ENCODE measurements at regions not wholly inside any gene's neighbourhood (a gene's known extent, or its start where the extent isn't known, plus 50 kb on each side); places are given as distances from the start of the nearest gene placed in this dataset.

DNA sequence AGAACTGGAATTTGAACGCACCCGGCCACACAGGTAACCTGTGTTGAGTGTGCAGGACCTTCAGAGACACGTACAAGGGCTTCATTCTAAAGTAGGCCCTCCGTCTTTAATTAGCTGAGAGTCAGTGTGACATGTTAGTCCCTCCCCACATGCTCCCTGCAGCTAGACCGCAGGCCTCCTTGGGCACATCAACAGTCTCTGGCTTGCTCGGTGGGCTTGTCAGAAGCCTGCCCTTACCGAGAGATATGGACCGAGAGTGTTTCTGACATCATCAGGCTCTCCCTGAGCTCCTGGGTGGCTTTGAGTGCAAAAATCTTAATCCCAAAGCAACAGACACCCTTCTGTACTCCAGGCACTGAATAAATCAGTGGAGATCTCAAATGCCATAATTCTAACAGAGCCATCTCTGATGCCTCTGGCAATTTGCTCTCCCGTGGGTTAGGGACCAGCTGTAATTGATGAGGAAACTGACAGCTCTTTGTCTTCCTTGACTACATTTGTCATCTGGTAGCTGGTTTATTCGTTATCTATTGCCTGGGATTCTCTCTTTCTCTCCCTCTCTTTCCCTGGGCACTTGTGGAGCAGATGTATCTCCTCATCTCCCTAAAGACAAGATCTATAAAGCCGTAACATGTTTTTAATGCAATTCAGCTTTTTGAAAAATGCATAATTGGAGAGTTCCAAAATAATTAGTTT is 850.6 kb downstream of the TYW1 start:
- Histone ChIP-seq H3K36me3 (replicated peaks; ENCODE audit: low read depth, low read length) (no peaks in the 10 kb centered on the region), H3K4me2 (ENCODE audit: low read length) (no peak overlapping the region), H3K27me3 (ENCODE audit: low read depth, low read length) (no peaks in the 10 kb centered on the region), H3K9me3 (ENCODE audit: insufficient read depth, low read length) (no peaks in the 10 kb centered on the region), H3K9ac (ENCODE audit: low read length) (no peak overlapping the region), H3K4me3 (ENCODE audit: low read length) (no peak overlapping the region), H3K79me2 (ENCODE audit: low read length) (no peaks in the 10 kb centered on the region), H2AFZ (ENCODE audit: low read depth, low read length) (no peak overlapping the region), H3K4me1 (ENCODE audit: low read length) (no peaks in the 10 kb centered on the region), H4K20me1 (ENCODE audit: insufficient read depth, low read length) (no peaks in the 10 kb centered on the region), H3K27ac (ENCODE audit: low read length) (no peak overlapping the region)
- TF ChIP-seq, protein P1, sequence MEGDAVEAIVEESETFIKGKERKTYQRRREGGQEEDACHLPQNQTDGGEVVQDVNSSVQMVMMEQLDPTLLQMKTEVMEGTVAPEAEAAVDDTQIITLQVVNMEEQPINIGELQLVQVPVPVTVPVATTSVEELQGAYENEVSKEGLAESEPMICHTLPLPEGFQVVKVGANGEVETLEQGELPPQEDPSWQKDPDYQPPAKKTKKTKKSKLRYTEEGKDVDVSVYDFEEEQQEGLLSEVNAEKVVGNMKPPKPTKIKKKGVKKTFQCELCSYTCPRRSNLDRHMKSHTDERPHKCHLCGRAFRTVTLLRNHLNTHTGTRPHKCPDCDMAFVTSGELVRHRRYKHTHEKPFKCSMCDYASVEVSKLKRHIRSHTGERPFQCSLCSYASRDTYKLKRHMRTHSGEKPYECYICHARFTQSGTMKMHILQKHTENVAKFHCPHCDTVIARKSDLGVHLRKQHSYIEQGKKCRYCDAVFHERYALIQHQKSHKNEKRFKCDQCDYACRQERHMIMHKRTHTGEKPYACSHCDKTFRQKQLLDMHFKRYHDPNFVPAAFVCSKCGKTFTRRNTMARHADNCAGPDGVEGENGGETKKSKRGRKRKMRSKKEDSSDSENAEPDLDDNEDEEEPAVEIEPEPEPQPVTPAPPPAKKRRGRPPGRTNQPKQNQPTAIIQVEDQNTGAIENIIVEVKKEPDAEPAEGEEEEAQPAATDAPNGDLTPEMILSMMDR (IDR thresholded peaks at IDR 0.05; ENCODE audit: low read depth, low read length): no peak
- no peak for TF ChIP-seq EZH2phosphoT487 (IDR thresholded peaks at IDR 0.05; ENCODE audit: low read depth)

DNA sequence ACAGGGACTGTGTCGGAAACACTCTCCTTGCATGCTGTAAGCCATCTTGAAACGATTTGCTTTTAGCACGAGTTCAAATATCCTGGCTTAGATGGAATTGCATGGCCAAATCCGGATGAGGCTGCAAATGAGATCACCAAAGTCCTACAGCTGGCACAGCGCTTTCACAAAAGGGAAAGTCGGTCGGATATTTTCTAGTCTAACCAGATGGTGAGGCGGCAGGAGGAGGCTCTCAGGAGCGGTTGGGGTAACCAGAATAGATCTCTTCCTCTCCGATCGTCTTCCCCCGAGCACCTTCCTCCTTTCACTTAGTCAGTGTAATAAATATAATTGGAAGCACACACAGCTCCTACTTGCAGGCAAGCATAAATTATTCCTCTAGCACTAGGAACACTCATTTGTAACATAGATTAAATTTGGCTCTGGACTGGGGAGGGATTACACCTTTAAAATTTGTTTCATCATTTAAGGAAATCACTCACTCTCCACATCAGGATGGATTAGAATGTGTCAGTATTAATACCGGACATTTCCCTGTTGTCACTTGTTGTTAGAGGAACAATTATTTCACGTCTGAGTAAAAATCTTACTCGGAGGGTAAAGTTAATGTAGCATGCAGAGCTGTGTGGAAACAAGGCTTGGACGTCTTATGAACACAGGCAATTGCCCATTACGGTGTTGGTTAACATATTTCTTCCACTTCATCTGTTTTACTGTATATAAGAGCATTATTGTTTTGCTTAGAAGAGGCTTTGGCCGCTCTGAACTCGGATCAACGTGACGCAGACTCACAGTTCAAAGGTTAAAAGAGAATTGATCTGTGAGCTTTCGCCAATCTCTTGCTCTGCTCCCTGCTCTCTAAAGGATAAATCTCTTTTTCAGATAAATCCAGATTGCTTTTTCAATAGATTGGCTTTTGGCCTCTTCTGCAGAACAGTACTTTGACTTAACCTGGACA is 857.9 kb downstream of the TYW1 start:
- TF ChIP-seq EZH2phosphoT487 (IDR thresholded peaks at IDR 0.05; ENCODE audit: low read depth): no peak
- TF ChIP-seq, protein P1 (IDR thresholded peaks at IDR 0.05; ENCODE audit: low read depth, low read length): no peak
- Histone ChIP-seq H3K4me3 (ENCODE audit: low read length) (no peak overlapping the region), H3K27me3 (ENCODE audit: low read depth, low read length) (no peaks in the 10 kb centered on the region), H3K79me2 (ENCODE audit: low read length) (no peaks in the 10 kb centered on the region), H3K36me3 (replicated peaks; ENCODE audit: low read depth, low read length) (no peaks in the 10 kb centered on the region), H2AFZ (ENCODE audit: low read depth, low read length) (no peak overlapping the region), H3K9ac (ENCODE audit: low read length) (no peak overlapping the region), H3K4me1 (ENCODE audit: low read length) (no peaks in the 10 kb centered on the region), H3K9me3 (ENCODE audit: insufficient read depth, low read length) (no peaks in the 10 kb centered on the region), H3K4me2 (ENCODE audit: low read length) (no peak overlapping the region), H4K20me1 (ENCODE audit: insufficient read depth, low read length) (no peaks in the 10 kb centered on the region), H3K27ac (ENCODE audit: low read length) (no peak overlapping the region)

DNA sequence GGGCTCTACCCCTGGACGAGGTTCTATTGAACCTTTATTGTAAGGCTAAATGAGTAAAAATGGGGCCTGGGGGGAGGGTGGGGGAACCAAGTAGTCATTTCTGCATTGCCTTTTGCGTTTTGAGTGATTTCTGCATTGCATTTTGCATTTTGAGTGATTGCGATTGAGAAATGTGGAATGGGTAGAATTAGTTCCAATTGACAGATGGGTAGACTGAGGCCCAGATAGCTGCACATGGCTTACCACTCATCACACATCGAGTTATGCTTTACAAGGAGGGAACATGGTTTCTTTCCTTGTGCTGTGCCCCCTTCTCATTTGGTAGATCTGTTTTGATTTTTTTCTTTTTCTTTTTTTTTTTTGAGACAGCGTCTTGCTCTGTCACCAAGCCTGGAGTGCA is 858.7 kb downstream of the TYW1 start:
- H3K4me1 ChIP-seq (ENCODE audit: low read length): no peaks in the 10 kb centered on the region
- H3K4me2 ChIP-seq (ENCODE audit: low read length): no peak overlapping the region
- no peaks in the 10 kb centered on the region for H3K36me3 ChIP-seq (replicated peaks; ENCODE audit: low read depth, low read length)
- TF ChIP-seq EZH2phosphoT487 (IDR thresholded peaks at IDR 0.05; ENCODE audit: low read depth): no peak
- TF ChIP-seq, protein P1 (IDR thresholded peaks at IDR 0.05; ENCODE audit: low read depth, low read length): no peak
- no peaks in the 10 kb centered on the region for H4K20me1 ChIP-seq (ENCODE audit: insufficient read depth, low read length)
- H3K4me3 ChIP-seq (ENCODE audit: low read length): no peak overlapping the region
- H3K9ac ChIP-seq (ENCODE audit: low read length): no peak overlapping the region
- no peaks in the 10 kb centered on the region for H3K9me3 ChIP-seq (ENCODE audit: insufficient read depth, low read length)
- no peak overlapping the region for H2AFZ ChIP-seq (ENCODE audit: low read depth, low read length)
- no peaks in the 10 kb centered on the region for H3K27me3 ChIP-seq (ENCODE audit: low read depth, low read length)
- no peaks in the 10 kb centered on the region for H3K79me2 ChIP-seq (ENCODE audit: low read length)
- no peak overlapping the region for H3K27ac ChIP-seq (ENCODE audit: low read length)

DNA sequence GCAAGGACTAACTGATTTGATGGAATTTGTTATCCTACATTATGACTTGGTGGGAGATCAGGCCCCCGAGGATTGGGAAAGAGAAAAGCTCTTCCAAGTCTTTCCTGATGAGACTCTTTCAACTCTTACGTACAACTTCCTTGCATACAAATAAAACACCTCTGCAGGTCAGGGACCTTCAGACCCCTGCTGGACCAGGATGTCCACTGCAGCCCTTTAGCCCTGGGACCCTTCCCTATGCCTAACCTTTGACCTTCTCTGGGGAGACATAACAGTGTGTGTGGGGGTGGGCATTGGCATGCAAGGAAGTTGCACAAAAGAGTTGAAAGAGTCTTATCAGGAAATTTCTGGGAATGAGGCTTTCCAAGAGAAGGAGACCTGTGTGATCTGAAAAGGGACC is 859.4 kb downstream of the TYW1 start:
- Histone ChIP-seq H3K27ac (ENCODE audit: low read length) (no peak overlapping the region), H3K36me3 (replicated peaks; ENCODE audit: low read depth, low read length) (no peaks in the 10 kb centered on the region), H4K20me1 (ENCODE audit: insufficient read depth, low read length) (no peaks in the 10 kb centered on the region), H3K27me3 (ENCODE audit: low read depth, low read length) (no peaks in the 10 kb centered on the region), H3K9me3 (ENCODE audit: insufficient read depth, low read length) (no peaks in the 10 kb centered on the region), H3K4me1 (ENCODE audit: low read length) (no peaks in the 10 kb centered on the region), H3K79me2 (ENCODE audit: low read length) (no peaks in the 10 kb centered on the region), H3K9ac (ENCODE audit: low read length) (no peak overlapping the region), H3K4me2 (ENCODE audit: low read length) (no peak overlapping the region), H2AFZ (ENCODE audit: low read depth, low read length) (no peak overlapping the region), H3K4me3 (ENCODE audit: low read length) (no peak overlapping the region)
- TF ChIP-seq EZH2phosphoT487 (IDR thresholded peaks at IDR 0.05; ENCODE audit: low read depth): no peak
- TF ChIP-seq, protein P1 (IDR thresholded peaks at IDR 0.05; ENCODE audit: low read depth, low read length): no peak

All from OCI-LY3 (cell line).